Transverse colon (tissue), 4 donors: ENCODE measurements at regions not wholly inside any gene's neighbourhood (a gene's known extent, or its start where the extent isn't known, plus 50 kb on each side); places are given as distances from the start of the nearest gene placed in this dataset.

Experiments used
- CTCF ChIP-seq, 5 experiments: fragments of 200-600 bp in 3 of 5; fragments of 450-650 bp in 2 of 5; sonication (generic) in 3 of 5; IDR thresholded peaks; 1 replicate in 2 of 5; 2 replicates in 3 of 5; pipeline ENCODE4 v1.5.1; 2016 to 2017; ENCODE audit warnings: antibody characterized with exemption in 5 of 5, inconsistent platforms in 3 of 5, mild to moderate bottlenecking in 2 of 5, moderate library complexity in 1 of 5
- EP300 ChIP-seq: sonication (generic); formaldehyde crosslinking; IDR thresholded peaks from one replicate; pipeline ENCODE4 v1.6.1; 2017; ENCODE audit warnings: antibody characterized with exemption, low read depth
- POLR2A ChIP-seq: fragments of 450-650 bp; IDR thresholded peaks from one replicate; pipeline ENCODE4 v1.6.1; 2016; ENCODE audit warnings: antibody characterized with exemption, mild to moderate bottlenecking, moderate library complexity
- POLR2AphosphoS5 ChIP-seq, 3 donors: sonication (generic); formaldehyde crosslinking; IDR thresholded peaks; one replicate each; pipeline ENCODE4 v1.6.1; 2016; ENCODE audit warnings: antibody characterized with exemption in 3 of 3

GRCh38 chr17:15171167-15172047 is 93.7 kb downstream of the PMP22 start:
- TF ChIP-seq CTCF (IDR thresholded peaks at IDR 0.05) (peak; percentile 54 to 82 (median 73)), POLR2A (no peak), POLR2AphosphoS5 (IDR thresholded peaks at IDR 0.05) (no peak), EP300 (no peak)
